ENCODE measurements at regions not wholly inside any gene's neighbourhood (a gene's known extent, or its start where the extent isn't known, plus 50 kb on each side); places are given as distances from the start of the nearest gene placed in this dataset.

DNA sequence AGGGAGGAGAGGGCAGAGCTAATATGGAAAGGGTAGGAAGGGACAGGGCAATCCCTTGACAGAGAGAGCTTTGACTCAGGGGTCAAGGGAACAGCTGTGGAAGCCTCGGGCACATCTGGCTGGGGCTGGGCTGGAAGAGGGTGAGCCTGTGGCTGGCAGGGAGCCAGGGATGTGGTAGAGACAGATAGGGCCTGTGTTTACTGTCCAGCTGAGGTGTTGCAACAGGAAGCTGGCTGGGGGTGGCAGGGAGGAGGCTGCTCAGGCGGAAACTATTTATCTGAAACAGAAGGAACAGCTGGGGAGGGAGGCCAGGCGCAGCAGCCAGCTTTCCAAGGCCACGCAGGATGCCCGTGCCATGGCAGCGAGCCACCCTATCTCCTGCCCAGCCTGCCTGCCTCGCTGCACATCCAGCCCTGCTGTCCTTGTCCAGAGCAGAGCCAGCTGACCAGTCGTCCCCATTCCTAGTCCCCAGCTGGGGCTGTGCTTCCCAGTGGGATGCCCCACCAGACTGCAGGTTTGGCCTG, 264.7 kb downstream of the CYP26B1 start:
- Histone ChIP-seq H3K4me3 (IDR thresholded peaks at IDR 0.05; ENCODE audit: insufficient read depth, low read depth, low read length) (no peak overlapping the region), H3K27ac (no peak overlapping the region), H3K4me1 (ENCODE audit: low read depth, poor library complexity, severe bottlenecking) (no peaks in the 10 kb centered on the region), H3K9ac (no peak overlapping the region), H4K20me1 (ENCODE audit: insufficient read depth) (no peaks in the 10 kb centered on the region), H3K79me2 (ENCODE audit: insufficient read depth, low read depth) (no peaks in the 10 kb centered on the region), H3K27me3 (ENCODE audit: insufficient read depth, low read depth) (no peaks in the 10 kb centered on the region), H3K4me2 (no peak overlapping the region), H2AFZ (ENCODE audit: low read depth) (no peak overlapping the region), H3K36me3 (ENCODE audit: insufficient read depth) (no peaks in the 10 kb centered on the region)
- TF ChIP-seq, protein P1, sequence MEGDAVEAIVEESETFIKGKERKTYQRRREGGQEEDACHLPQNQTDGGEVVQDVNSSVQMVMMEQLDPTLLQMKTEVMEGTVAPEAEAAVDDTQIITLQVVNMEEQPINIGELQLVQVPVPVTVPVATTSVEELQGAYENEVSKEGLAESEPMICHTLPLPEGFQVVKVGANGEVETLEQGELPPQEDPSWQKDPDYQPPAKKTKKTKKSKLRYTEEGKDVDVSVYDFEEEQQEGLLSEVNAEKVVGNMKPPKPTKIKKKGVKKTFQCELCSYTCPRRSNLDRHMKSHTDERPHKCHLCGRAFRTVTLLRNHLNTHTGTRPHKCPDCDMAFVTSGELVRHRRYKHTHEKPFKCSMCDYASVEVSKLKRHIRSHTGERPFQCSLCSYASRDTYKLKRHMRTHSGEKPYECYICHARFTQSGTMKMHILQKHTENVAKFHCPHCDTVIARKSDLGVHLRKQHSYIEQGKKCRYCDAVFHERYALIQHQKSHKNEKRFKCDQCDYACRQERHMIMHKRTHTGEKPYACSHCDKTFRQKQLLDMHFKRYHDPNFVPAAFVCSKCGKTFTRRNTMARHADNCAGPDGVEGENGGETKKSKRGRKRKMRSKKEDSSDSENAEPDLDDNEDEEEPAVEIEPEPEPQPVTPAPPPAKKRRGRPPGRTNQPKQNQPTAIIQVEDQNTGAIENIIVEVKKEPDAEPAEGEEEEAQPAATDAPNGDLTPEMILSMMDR (conservative IDR thresholded peaks at IDR 0.05; ENCODE audit: low read depth, low read length): no peak

DNA sequence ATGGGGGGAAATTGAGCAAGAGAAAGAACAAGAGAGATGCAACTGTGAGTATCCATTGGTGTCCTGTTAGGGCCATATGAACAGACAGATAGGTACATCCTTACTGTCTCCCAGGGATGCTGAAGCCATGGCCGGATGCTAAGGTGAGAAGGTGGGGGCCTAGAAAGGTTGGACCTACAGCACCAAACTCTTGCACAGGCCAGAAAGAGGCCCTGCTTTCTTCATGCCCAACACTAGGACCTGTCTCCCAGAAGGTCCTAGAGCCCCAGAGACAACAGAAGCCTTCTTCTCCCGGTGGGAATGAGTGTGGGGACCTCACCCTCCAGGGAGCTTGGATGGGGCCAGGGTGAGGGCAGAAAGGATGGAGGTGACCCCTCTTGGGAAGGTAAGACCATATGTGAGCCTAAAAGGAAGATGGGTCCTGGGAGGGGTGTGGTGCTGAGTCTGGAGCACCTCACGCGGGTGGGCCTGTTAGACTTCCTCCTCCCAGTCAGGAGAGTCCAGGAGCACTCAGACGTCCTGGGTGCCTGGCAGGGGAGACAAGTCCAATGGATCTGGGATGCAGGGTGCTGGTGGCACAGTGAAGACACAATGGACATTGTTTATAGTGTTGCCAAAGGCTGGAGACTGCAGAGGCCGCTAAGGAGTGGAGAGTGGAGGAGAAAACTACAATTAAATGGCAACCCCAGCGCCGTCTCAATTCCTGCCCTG, 265.3 kb downstream of the CYP26B1 start:
- H3K9ac ChIP-seq: no peak overlapping the region
- H4K20me1 ChIP-seq (ENCODE audit: insufficient read depth): no peaks in the 10 kb centered on the region
- H3K4me1 ChIP-seq (ENCODE audit: low read depth, poor library complexity, severe bottlenecking): no peaks in the 10 kb centered on the region
- H3K27me3 ChIP-seq (ENCODE audit: insufficient read depth, low read depth): no peaks in the 10 kb centered on the region
- no peak overlapping the region for H3K4me2 ChIP-seq
- TF ChIP-seq, protein P1 (conservative IDR thresholded peaks at IDR 0.05; ENCODE audit: low read depth, low read length): no peak
- H3K36me3 ChIP-seq (ENCODE audit: insufficient read depth): no peaks in the 10 kb centered on the region
- no peak overlapping the region for H2AFZ ChIP-seq (ENCODE audit: low read depth)
- no peaks in the 10 kb centered on the region for H3K79me2 ChIP-seq (ENCODE audit: insufficient read depth, low read depth)
- H3K4me3 ChIP-seq (IDR thresholded peaks at IDR 0.05; ENCODE audit: insufficient read depth, low read depth, low read length): no peak overlapping the region
- no peak overlapping the region for H3K27ac ChIP-seq

DNA sequence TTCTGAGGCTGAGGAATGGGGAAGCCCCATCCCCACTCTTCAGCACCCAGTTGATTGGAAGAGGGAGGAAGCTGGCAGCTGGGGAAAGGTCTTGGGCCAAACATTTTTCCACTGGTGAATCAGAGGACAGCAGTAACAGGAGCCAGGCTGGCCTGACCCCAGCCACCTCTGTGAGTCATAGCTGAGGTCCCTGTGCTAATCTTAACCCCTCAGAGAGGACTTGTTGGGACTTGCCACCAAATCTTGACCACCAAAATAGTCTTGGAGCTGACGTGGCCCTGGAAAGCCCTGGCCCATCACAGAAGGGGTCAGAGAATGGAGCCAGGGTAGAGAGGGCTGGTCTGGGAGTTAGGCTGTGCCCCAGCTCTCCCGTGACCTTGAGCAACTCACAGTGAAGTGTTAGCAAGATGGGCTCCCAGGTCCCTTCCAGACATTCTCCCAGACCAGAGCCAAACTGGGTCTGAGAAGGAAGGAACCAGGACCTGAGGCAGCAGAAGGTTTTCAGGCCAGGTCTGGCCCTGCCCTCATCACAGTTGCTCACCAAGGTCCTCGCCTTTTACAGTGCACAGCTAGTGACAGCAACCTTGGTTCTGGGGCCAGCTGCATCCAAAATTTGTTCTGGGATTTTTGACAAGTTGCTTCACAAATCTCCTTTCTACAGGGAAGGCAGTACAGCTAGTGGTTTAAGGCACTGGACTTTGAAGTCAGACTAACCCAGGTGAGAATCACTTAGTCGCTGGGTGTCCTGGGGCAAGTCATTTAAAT, 266.6 kb downstream of the CYP26B1 start:
- Histone ChIP-seq H3K36me3 (ENCODE audit: insufficient read depth) (no peaks in the 10 kb centered on the region), H3K4me3 (IDR thresholded peaks at IDR 0.05; ENCODE audit: insufficient read depth, low read depth, low read length) (no peak overlapping the region), H3K27ac (no peak overlapping the region), H2AFZ (ENCODE audit: low read depth) (no peak overlapping the region), H3K4me2 (no peak overlapping the region), H3K27me3 (ENCODE audit: insufficient read depth, low read depth) (no peaks in the 10 kb centered on the region), H4K20me1 (ENCODE audit: insufficient read depth) (no peaks in the 10 kb centered on the region), H3K9ac (no peak overlapping the region), H3K4me1 (ENCODE audit: low read depth, poor library complexity, severe bottlenecking) (no peaks in the 10 kb centered on the region), H3K79me2 (ENCODE audit: insufficient read depth, low read depth) (no peaks in the 10 kb centered on the region)
- TF ChIP-seq, protein P1 (conservative IDR thresholded peaks at IDR 0.05; ENCODE audit: low read depth, low read length): no peak

DNA sequence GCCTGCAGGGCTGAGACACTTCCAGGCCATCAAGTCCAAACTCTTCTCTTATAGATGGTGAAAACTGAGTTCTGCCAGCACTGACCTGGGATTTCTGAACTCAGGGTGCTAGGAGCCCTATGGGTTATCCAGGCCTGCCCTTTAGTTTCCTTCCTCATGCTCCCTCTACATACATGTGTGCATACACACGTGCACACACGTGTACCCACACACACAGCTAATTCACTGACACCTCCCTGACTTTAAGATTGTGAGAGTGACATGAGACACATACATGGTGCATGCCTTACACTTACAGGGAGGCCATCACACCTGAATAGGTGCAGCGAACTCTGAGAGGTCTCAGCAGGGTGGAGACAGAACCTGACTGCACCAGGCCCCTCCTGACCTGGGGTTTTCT, 267.4 kb downstream of the CYP26B1 start:
- H3K4me1 ChIP-seq (ENCODE audit: low read depth, poor library complexity, severe bottlenecking): no peaks in the 10 kb centered on the region
- no peaks in the 10 kb centered on the region for H3K79me2 ChIP-seq (ENCODE audit: insufficient read depth, low read depth)
- TF ChIP-seq, protein P1 (conservative IDR thresholded peaks at IDR 0.05; ENCODE audit: low read depth, low read length): no peak
- no peak overlapping the region for H3K9ac ChIP-seq
- H3K27ac ChIP-seq: no peak overlapping the region
- peak overlapping the region; percentile 14; the same call in 1 of the 2 replicates for H2AFZ ChIP-seq (ENCODE audit: low read depth)
- H3K4me2 ChIP-seq: no peak overlapping the region
- H4K20me1 ChIP-seq (ENCODE audit: insufficient read depth): no peaks in the 10 kb centered on the region
- no peak overlapping the region for H3K4me3 ChIP-seq (IDR thresholded peaks at IDR 0.05; ENCODE audit: insufficient read depth, low read depth, low read length)
- H3K36me3 ChIP-seq (ENCODE audit: insufficient read depth): no peaks in the 10 kb centered on the region
- no peaks in the 10 kb centered on the region for H3K27me3 ChIP-seq (ENCODE audit: insufficient read depth, low read depth)
